GM23338 (cell line): ENCODE measurements at regions not wholly inside any gene's neighbourhood (a gene's known extent, or its start where the extent isn't known, plus 50 kb on each side); places are given as distances from the start of the nearest gene placed in this dataset.

Experiments used
- ATAC-seq: fragments of 200-7000 bp; cut with Tn5 transposase; 3 replicates; pipeline ENCODE4 v1.9.1; 2020
- DNase-seq: peaks from one replicate; pipeline ENCODE4 v3.0.0-alpha.2; 2015; ENCODE audit warnings: low spot score
- H2AFZ ChIP-seq: fragments of 200-600 bp; sonication (generic); 2 replicates; pipeline ENCODE4 v1.8.0; 2016; ENCODE audit warnings: antibody characterized with exemption, mild to moderate bottlenecking, moderate library complexity
- H3F3A ChIP-seq: fragments of 200-600 bp; sonication (generic); replicated peaks from 2 replicates; pipeline ENCODE4 v1.8.0; 2017; ENCODE audit warnings: antibody characterized with exemption, mixed run types, low read depth
- H3K27ac ChIP-seq: fragments of 200-600 bp; sonication (generic); 2 replicates; pipeline ENCODE4 v1.6.1; 2016; ENCODE audit warnings: low read depth
- H3K27me3 ChIP-seq: fragments of 200-600 bp; sonication (generic); 2 replicates; pipeline ENCODE4 v1.8.0; 2016; ENCODE audit warnings: mild to moderate bottlenecking, mixed run types, moderate library complexity; ENCODE audit not compliant: insufficient read depth
- H3K36me3 ChIP-seq: fragments of 200-600 bp; sonication (generic); 2 replicates; pipeline ENCODE4 v1.8.0; 2016; ENCODE audit warnings: mild to moderate bottlenecking; ENCODE audit not compliant: insufficient read depth
- H3K4me1 ChIP-seq: fragments of 200-600 bp; sonication (generic); 2 replicates; pipeline ENCODE4 v1.8.0; 2016; ENCODE audit warnings: mild to moderate bottlenecking, moderate library complexity; ENCODE audit not compliant: insufficient read depth
- H3K4me2 ChIP-seq: fragments of 200-600 bp; sonication (generic); 2 replicates; pipeline ENCODE4 v1.7.1; 2017; ENCODE audit warnings: mixed run types
- H3K4me3 ChIP-seq: fragments of 200-600 bp; sonication (generic); 2 replicates; pipeline ENCODE4 v1.6.1; 2016; ENCODE audit warnings: mixed run types
- H3K79me2 ChIP-seq: fragments of 200-600 bp; sonication (generic); replicated peaks from 2 replicates; pipeline ENCODE4 v1.8.0; 2017; ENCODE audit warnings: mild to moderate bottlenecking; ENCODE audit not compliant: insufficient read depth
- H3K9me2 ChIP-seq: fragments of 200-600 bp; sonication (generic); 2 replicates; pipeline ENCODE4 v1.8.0; 2017; ENCODE audit not compliant: insufficient read depth
- H4K20me1 ChIP-seq: fragments of 200-600 bp; sonication (generic); replicated peaks from 2 replicates; pipeline ENCODE4 v1.8.0; 2017; ENCODE audit warnings: mild to moderate bottlenecking; ENCODE audit not compliant: insufficient read depth
- H3K27ac Mint-ChIP-seq: 2 replicates; pipeline ENCODE4 v1.8.0; 2020; ENCODE audit warnings: inconsistent platforms, mild to moderate bottlenecking, moderate library complexity, mixed read lengths
- H3K27me3 Mint-ChIP-seq: 3 replicates; pipeline ENCODE4 v1.8.0; 2022; ENCODE audit warnings: low read depth, mild to moderate bottlenecking, moderate library complexity, mixed read lengths, inconsistent platforms; ENCODE audit not compliant: insufficient read depth, poor library complexity
- H3K36me3 Mint-ChIP-seq: 3 replicates; pipeline ENCODE4 v1.8.0; 2021; ENCODE audit warnings: low read depth, mild to moderate bottlenecking, inconsistent platforms, moderate library complexity, mixed read lengths
- H3K4me1 Mint-ChIP-seq: 3 replicates; pipeline ENCODE4 v1.8.0; 2020; ENCODE audit warnings: mild to moderate bottlenecking, inconsistent platforms, mixed read lengths
- H3K4me3 Mint-ChIP-seq: 3 replicates; pipeline ENCODE4 v1.8.0; 2021; ENCODE audit warnings: moderate library complexity, mild to moderate bottlenecking, inconsistent platforms, mixed read lengths
- H3K9me3 Mint-ChIP-seq: 3 replicates; pipeline ENCODE4 v1.8.0; 2020; ENCODE audit warnings: moderate library complexity, mild to moderate bottlenecking, inconsistent platforms, mixed read lengths
- CREB1 ChIP-seq: fragments of 250-450 bp; sonication (Bioruptor Pico); IDR thresholded peaks from 2 replicates; pipeline ENCODE4 v1.5.0; 2020; ENCODE audit warnings: low read depth, mild to moderate bottlenecking, moderate library complexity
- EZH2 ChIP-seq: fragments of 200-600 bp; sonication (generic); IDR thresholded peaks from one replicate; pipeline ENCODE4 v1.8.0; 2017; ENCODE audit warnings: antibody characterized with exemption, mild to moderate bottlenecking, low read depth; ENCODE audit not compliant: unreplicated experiment
- JUNB ChIP-seq: IDR thresholded peaks from one replicate; pipeline ENCODE4 v1.6.1; 2016; ENCODE audit warnings: antibody characterized with exemption; ENCODE audit not compliant: unreplicated experiment
- NANOG ChIP-seq: IDR thresholded peaks from 2 replicates; pipeline ENCODE4 v1.6.1; 2016; ENCODE audit warnings: antibody characterized with exemption, borderline replicate concordance
- POLR2AphosphoS5 ChIP-seq: IDR thresholded peaks from 2 replicates; pipeline ENCODE4 v1.6.1; 2016; ENCODE audit warnings: antibody characterized with exemption, low read depth
- STAT1 ChIP-seq: IDR thresholded peaks from one replicate; pipeline ENCODE4 v1.6.1; 2016; ENCODE audit warnings: antibody characterized with exemption; ENCODE audit not compliant: unreplicated experiment
- ZNF114 ChIP-seq: fragments of 250-450 bp; sonication (Bioruptor Pico); IDR thresholded peaks from 2 replicates; pipeline ENCODE4 v1.5.0; 2020; ENCODE audit warnings: mild to moderate bottlenecking, moderate library complexity
- ZNF331 ChIP-seq: fragments of 250-450 bp; sonication (Bioruptor Pico); IDR thresholded peaks from 2 replicates; pipeline ENCODE4 v1.5.0; 2020; ENCODE audit warnings: low read depth, mild to moderate bottlenecking, moderate library complexity
- ZNF462 ChIP-seq: fragments of 250-450 bp; sonication (Bioruptor Pico); IDR thresholded peaks from 2 replicates; pipeline ENCODE4 v1.5.0; 2020; ENCODE audit warnings: mild to moderate bottlenecking, moderate library complexity
- TF ChIP-seq, protein P1 (sequence below): IDR thresholded peaks from 2 replicates; pipeline ENCODE4 v1.6.1; 2016; ENCODE audit warnings: antibody characterized with exemption
- TF ChIP-seq, protein P2 (sequence below), 2 experiments: fragments of 200-600 bp in 1 of 2; sonication (generic) in 1 of 2; conservative IDR thresholded peaks; 2 replicates each; pipeline versions ENCODE4 v1.5.1 to v1.6.1; 2016 to 2017; ENCODE audit warnings: antibody characterized with exemption in 2 of 2, low read depth in 2 of 2, mild to moderate bottlenecking in 2 of 2, moderate library complexity in 1 of 2
- TF ChIP-seq, protein P3 (sequence below): IDR thresholded peaks from one replicate; pipeline ENCODE4 v1.6.1; 2018; ENCODE audit warnings: antibody characterized with exemption; ENCODE audit not compliant: unreplicated experiment

DNA sequence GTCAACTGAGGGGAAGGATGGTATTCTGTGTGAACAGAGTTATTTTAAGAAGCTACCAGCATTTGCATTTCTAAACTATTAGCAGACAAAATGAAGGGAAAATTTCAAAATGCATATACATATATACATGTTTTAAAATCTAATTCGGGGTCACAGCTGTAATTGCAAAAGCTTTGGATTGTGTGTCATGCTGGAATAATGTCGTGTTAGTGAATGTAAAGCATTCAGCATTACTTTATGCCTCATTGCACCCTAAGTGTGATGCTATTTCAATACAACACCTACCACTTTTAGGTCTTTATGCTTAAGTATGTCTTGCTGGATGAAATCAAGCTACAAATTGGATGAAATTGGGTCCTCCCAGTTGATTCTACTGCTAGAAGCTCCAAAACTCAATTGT lies 687.6 kb upstream of the MEF2C start:
- H3K9me3 Mint-ChIP-seq: no peaks in the 10 kb centered on the region
- H3K36me3 Mint-ChIP-seq: no peaks in the 10 kb centered on the region
- Histone ChIP-seq H3K27me3 (no peaks in the 10 kb centered on the region), H4K20me1 (no peaks in the 10 kb centered on the region), H3K4me3 (no peak overlapping the region), H3K4me2 (no peak overlapping the region), H3K9me2 (no peaks in the 10 kb centered on the region), H2AFZ (no peak overlapping the region), H3K36me3 (no peaks in the 10 kb centered on the region), H3K4me1 (peaks cover 7% of the 10 kb centered on the region; the same call in 1 of the 2 replicates), H3K27ac (no peak overlapping the region), H3F3A (no peaks in the 10 kb centered on the region), H3K79me2 (no peaks in the 10 kb centered on the region)
- DNase-seq (no peak), ATAC-seq (no peak)
- no peak overlapping the region for H3K4me3 Mint-ChIP-seq
- peaks cover 4% of the 10 kb centered on the region; the same call in 2 of the 3 replicates for H3K4me1 Mint-ChIP-seq
- H3K27ac Mint-ChIP-seq: no peak overlapping the region
- peaks cover 2% of the 10 kb centered on the region for H3K27me3 Mint-ChIP-seq
- no peak for TF ChIP-seq CREB1 (CRISPR knock-in tag)
- no peak for TF ChIP-seq EZH2
- TF ChIP-seq, protein P1, sequence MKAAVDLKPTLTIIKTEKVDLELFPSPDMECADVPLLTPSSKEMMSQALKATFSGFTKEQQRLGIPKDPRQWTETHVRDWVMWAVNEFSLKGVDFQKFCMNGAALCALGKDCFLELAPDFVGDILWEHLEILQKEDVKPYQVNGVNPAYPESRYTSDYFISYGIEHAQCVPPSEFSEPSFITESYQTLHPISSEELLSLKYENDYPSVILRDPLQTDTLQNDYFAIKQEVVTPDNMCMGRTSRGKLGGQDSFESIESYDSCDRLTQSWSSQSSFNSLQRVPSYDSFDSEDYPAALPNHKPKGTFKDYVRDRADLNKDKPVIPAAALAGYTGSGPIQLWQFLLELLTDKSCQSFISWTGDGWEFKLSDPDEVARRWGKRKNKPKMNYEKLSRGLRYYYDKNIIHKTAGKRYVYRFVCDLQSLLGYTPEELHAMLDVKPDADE: no peak
- TF ChIP-seq NANOG: no peak
- TF ChIP-seq, protein P2, sequence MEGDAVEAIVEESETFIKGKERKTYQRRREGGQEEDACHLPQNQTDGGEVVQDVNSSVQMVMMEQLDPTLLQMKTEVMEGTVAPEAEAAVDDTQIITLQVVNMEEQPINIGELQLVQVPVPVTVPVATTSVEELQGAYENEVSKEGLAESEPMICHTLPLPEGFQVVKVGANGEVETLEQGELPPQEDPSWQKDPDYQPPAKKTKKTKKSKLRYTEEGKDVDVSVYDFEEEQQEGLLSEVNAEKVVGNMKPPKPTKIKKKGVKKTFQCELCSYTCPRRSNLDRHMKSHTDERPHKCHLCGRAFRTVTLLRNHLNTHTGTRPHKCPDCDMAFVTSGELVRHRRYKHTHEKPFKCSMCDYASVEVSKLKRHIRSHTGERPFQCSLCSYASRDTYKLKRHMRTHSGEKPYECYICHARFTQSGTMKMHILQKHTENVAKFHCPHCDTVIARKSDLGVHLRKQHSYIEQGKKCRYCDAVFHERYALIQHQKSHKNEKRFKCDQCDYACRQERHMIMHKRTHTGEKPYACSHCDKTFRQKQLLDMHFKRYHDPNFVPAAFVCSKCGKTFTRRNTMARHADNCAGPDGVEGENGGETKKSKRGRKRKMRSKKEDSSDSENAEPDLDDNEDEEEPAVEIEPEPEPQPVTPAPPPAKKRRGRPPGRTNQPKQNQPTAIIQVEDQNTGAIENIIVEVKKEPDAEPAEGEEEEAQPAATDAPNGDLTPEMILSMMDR (conservative IDR thresholded peaks at IDR 0.05; ENCODE audit: low read depth in 2 of 2): no peak
- TF ChIP-seq JUNB: no peak
- TF ChIP-seq, protein P3, sequence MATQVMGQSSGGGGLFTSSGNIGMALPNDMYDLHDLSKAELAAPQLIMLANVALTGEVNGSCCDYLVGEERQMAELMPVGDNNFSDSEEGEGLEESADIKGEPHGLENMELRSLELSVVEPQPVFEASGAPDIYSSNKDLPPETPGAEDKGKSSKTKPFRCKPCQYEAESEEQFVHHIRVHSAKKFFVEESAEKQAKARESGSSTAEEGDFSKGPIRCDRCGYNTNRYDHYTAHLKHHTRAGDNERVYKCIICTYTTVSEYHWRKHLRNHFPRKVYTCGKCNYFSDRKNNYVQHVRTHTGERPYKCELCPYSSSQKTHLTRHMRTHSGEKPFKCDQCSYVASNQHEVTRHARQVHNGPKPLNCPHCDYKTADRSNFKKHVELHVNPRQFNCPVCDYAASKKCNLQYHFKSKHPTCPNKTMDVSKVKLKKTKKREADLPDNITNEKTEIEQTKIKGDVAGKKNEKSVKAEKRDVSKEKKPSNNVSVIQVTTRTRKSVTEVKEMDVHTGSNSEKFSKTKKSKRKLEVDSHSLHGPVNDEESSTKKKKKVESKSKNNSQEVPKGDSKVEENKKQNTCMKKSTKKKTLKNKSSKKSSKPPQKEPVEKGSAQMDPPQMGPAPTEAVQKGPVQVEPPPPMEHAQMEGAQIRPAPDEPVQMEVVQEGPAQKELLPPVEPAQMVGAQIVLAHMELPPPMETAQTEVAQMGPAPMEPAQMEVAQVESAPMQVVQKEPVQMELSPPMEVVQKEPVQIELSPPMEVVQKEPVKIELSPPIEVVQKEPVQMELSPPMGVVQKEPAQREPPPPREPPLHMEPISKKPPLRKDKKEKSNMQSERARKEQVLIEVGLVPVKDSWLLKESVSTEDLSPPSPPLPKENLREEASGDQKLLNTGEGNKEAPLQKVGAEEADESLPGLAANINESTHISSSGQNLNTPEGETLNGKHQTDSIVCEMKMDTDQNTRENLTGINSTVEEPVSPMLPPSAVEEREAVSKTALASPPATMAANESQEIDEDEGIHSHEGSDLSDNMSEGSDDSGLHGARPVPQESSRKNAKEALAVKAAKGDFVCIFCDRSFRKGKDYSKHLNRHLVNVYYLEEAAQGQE: no peak
- no peak for TF ChIP-seq ZNF462 (CRISPR knock-in tag)
- TF ChIP-seq ZNF114 (CRISPR knock-in tag): no peak
- no peak for TF ChIP-seq STAT1
- TF ChIP-seq POLR2AphosphoS5: no peak
- TF ChIP-seq ZNF331: no peak
